ENCODE measurements at regions not wholly inside any gene's neighbourhood (a gene's known extent, or its start where the extent isn't known, plus 50 kb on each side); places are given as distances from the start of the nearest gene placed in this dataset.

- Histone ChIP-seq H3K4ac (ENCODE audit: low read depth, low read length) (no peak overlapping the region), H3K4me1 (ENCODE audit: control insufficient read depth, insufficient read depth, low read length) (no peaks in the 10 kb centered on the region), H3K27me3 (ENCODE audit: control insufficient read depth, insufficient read depth, low read length) (no peaks in the 10 kb centered on the region), H4K20me1 (ENCODE audit: insufficient read depth, low read length) (no peaks in the 10 kb centered on the region), H2AK9ac (replicated peaks; ENCODE audit: low read depth, low read length, poor library complexity) (no peak overlapping the region), H3K27ac (ENCODE audit: insufficient read depth, low read length) (no peak overlapping the region), H2BK5ac (ENCODE audit: low read depth, low read length, poor library complexity, severe bottlenecking) (no peak overlapping the region), H2BK15ac (ENCODE audit: low read depth, low read length) (no peak overlapping the region), H3K4me3 (ENCODE audit: insufficient read depth, low read depth, low read length) (no peak overlapping the region), H2AK5ac (ENCODE audit: low read depth, low read length) (no peak overlapping the region), H3K23ac (ENCODE audit: low read depth, low read length) (no peak overlapping the region), H3K9me3 (ENCODE audit: control insufficient read depth, insufficient read depth, low read length) (peaks cover 54% of the 10 kb centered on the region), H3K9ac (ENCODE audit: low read depth, low read length) (no peak overlapping the region), H3K79me1 (ENCODE audit: low read depth in 1 of 2, low read length in 2 of 2) (no peaks in the 10 kb centered on the region), H3K56ac (ENCODE audit: extremely low read depth, insufficient read depth, low read length) (no peak overlapping the region), H3K9me1 (ENCODE audit: insufficient read depth, low read length) (no peaks in the 10 kb centered on the region), H4K8ac (ENCODE audit: low read depth in 2 of 2, low read length in 2 of 2) (no peak overlapping the region), H4K91ac (ENCODE audit: insufficient read depth, low read depth, low read length) (no peak overlapping the region), H4K5ac (ENCODE audit: low read depth, low read length) (no peak overlapping the region), H3K36me3 (ENCODE audit: control insufficient read depth, insufficient read depth, low read length) (no peaks in the 10 kb centered on the region), H3K18ac (ENCODE audit: low read depth, low read length) (no peak overlapping the region), H3K4me2 (ENCODE audit: low read depth, low read length) (no peak overlapping the region), H3K14ac (replicated peaks; ENCODE audit: low read depth, low read length) (no peak overlapping the region), H2AFZ (replicated peaks; ENCODE audit: low read length, poor library complexity) (no peak overlapping the region), H2BK120ac (ENCODE audit: low read depth, low read length) (no peak overlapping the region), H2BK20ac (ENCODE audit: low read depth, low read length) (no peak overlapping the region)
- 34% methylated on average over 2 of the region's 12 CpGs; no CpG with 5 or more reads in 1 of the 2 experiments for WGBS, 2 experiments (ENCODE audit: extremely low coverage in 2 of 2, insufficient read length in 1 of 2)
- CTCF ChIA-PET, result no interaction called here
- TF ChIP-seq FOS (IDR thresholded peaks at IDR 0.05; ENCODE audit: low read depth, low read length) (no peak), RAD21 (IDR thresholded peaks at IDR 0.05; ENCODE audit: low read length) (no peak), CEBPB (IDR thresholded peaks at IDR 0.05; ENCODE audit: low read depth, low read length) (no peak), SMC3 (IDR thresholded peaks at IDR 0.05; ENCODE audit: low read depth, low read length) (no peak), POLR2A (IDR thresholded peaks at IDR 0.05; ENCODE audit: low read depth, low read length) (no peak), USF2 (IDR thresholded peaks at IDR 0.05; ENCODE audit: low read depth, low read length) (no peak), MXI1 (IDR thresholded peaks at IDR 0.05; ENCODE audit: borderline replicate concordance, low read depth, low read length) (no peak), ELK1 (IDR thresholded peaks at IDR 0.05; ENCODE audit: borderline replicate concordance, low read depth, low read length) (no peak), RFX5 (IDR thresholded peaks at IDR 0.05; ENCODE audit: low read depth, low read length) (no peak), RCOR1 (IDR thresholded peaks at IDR 0.05; ENCODE audit: insufficient replicate concordance, low read length) (no peak), NFE2L2 (IDR thresholded peaks at IDR 0.05; ENCODE audit: low read depth, low read length) (no peak), BHLHE40 (IDR thresholded peaks at IDR 0.05; ENCODE audit: low read depth, low read length) (no peak)
- in situ Hi-C loops (cut with MboI; ENCODE audit: low sequenced_read_pairs) (no loop called here), intact Hi-C loops (cut with micrococcal nuclease) (no loop called here), dilution Hi-C loops (cut with HindIII; ENCODE audit: low sequenced_read_pairs, unreplicated experiment) (no loop called here)
- no peak for ATAC-seq (ENCODE audit: low read depth)
- no TSS peak for BruUV-seq (replicated peaks)
- DNase-seq, result no peak
- POLR2A ChIA-PET (ENCODE audit: unreplicated experiment), result no interaction called here
Observed at GRCh38 chr1:3981746-3982505, 81.9 kb upstream of the C1orf174 start.
